NB4 (cell line): ENCODE measurements at regions not wholly inside any gene's neighbourhood (a gene's known extent, or its start where the extent isn't known, plus 50 kb on each side); places are given as distances from the start of the nearest gene placed in this dataset.

Experiments
- DNase-seq: peaks from one replicate; pipeline ENCODE4 v3.0.0; 2010; ENCODE audit warnings: low read depth
- H3K4me3 ChIP-seq: one replicate; pipeline ENCODE4 v1.5.1; 2011; ENCODE audit warnings: mild to moderate bottlenecking, low read depth, low read length, moderate library complexity
- MYC ChIP-seq: IDR thresholded peaks from 2 replicates; pipeline ENCODE4 v1.6.1; 2011; ENCODE audit warnings: low read depth, low read length
- POLR2A ChIP-seq: IDR thresholded peaks from 2 replicates; pipeline ENCODE4 v1.6.1; 2011; ENCODE audit warnings: mild to moderate bottlenecking; ENCODE audit not compliant: insufficient read length; ENCODE audit errors: extremely low read depth
- TF ChIP-seq, protein P1 (sequence below): IDR thresholded peaks from 2 replicates; pipeline ENCODE4 v1.6.1; 2011; ENCODE audit warnings: low read depth, low read length
- TF ChIP-seq, protein P2 (sequence below): IDR thresholded peaks from one replicate; pipeline ENCODE4 v1.5.1; 2012; ENCODE audit warnings: low read depth, low read length

DNA sequence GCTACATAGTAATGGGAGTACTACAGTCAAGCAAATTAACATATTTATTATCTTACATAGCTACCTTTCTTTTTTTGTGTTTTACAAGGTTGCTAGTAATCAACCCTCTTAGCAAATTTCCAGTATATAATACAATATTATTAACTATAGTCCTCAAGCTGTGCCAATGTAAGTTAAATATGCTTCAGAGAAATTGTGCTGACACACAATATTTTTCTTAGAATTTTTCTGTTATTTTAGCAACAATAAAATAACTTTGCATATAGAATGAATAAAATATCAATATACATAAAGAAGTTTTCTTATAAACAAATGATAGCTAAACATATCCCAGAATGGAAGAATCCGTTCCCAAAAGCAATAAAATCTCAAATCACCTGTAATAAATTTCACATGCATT lies 1605.1 kb downstream of the REEP3 start:
- TF ChIP-seq POLR2A (no peak), MYC (no peak)
- TF ChIP-seq, protein P1, sequence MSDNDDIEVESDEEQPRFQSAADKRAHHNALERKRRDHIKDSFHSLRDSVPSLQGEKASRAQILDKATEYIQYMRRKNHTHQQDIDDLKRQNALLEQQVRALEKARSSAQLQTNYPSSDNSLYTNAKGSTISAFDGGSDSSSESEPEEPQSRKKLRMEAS: no peak
- TF ChIP-seq, protein P2, sequence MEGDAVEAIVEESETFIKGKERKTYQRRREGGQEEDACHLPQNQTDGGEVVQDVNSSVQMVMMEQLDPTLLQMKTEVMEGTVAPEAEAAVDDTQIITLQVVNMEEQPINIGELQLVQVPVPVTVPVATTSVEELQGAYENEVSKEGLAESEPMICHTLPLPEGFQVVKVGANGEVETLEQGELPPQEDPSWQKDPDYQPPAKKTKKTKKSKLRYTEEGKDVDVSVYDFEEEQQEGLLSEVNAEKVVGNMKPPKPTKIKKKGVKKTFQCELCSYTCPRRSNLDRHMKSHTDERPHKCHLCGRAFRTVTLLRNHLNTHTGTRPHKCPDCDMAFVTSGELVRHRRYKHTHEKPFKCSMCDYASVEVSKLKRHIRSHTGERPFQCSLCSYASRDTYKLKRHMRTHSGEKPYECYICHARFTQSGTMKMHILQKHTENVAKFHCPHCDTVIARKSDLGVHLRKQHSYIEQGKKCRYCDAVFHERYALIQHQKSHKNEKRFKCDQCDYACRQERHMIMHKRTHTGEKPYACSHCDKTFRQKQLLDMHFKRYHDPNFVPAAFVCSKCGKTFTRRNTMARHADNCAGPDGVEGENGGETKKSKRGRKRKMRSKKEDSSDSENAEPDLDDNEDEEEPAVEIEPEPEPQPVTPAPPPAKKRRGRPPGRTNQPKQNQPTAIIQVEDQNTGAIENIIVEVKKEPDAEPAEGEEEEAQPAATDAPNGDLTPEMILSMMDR: no peak
- no peak overlapping the region for H3K4me3 ChIP-seq
- no peak for DNase-seq

DNA sequence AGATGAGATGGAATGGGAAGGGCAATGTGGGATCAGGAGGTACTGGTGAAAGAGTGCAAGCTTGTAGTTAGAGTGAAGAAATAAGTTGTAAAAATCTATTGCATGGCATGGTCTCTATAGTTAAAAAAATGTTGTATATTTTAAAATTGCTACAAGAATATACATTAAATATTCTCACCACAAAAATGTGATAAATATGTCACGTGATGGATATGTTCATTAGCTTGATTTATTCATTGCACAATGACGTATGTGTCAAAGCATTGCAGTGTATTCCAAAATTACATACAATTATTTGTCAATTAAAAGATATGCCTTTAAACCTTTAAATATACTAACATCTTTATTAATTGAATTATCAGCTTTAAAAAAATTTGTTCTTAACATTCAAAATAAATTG lies 1607.1 kb downstream of the REEP3 start:
- no peak for TF ChIP-seq POLR2A
- TF ChIP-seq, protein P1: no peak
- TF ChIP-seq, protein P2: no peak
- no peak for TF ChIP-seq MYC
- no peak overlapping the region for H3K4me3 ChIP-seq
- no peak for DNase-seq

DNA sequence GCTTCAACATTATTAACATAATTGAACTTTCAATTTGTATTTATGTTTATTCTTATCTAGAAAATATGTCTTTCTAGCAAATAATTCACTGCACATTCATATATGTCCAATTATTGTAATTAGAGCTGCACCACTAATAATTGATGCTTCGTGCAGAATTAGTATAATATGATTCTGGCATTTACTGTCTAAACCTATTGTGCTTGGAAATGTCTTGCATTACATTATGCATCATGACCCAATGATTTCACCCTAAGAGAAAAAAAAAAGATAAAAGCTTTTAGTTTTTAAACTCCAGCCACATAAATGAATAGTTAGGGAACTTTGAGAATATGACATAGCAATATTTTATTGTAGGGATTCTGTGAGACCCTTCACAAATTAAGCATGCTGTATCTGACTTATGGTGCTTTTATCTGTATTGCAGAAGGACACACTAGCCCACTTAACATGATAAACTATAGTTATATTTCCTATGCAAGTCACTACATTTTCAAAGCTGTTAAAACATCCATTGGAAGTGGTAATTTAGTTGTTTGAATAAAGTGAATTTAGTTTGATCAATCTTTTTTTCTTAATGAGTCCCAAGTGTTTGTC lies 1609.1 kb downstream of the REEP3 start:
- TF ChIP-seq MYC (no peak), POLR2A (no peak)
- TF ChIP-seq, protein P1: no peak
- TF ChIP-seq, protein P2: no peak
- no peak overlapping the region for H3K4me3 ChIP-seq
- DNase-seq: no peak

DNA sequence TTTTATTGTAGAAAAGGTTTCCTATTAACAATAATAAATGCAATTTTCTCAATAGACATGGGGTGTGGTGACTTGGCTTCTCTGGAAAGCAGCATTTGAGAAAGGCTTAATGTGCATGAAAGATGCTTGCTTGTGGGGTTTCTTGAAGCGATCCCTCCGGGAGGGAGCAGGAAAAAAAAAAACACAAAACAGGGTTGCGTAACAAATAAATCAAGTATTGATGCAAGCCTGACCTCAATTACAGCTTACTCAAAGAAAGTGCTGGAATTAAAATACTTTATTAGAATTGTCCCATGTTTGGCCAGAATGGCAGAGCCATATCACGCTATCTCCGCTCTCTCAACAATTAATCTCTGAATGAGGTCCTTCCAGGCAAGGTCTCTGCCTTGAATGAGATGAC lies 1612.5 kb downstream of the REEP3 start:
- TF ChIP-seq, protein P2: no peak
- TF ChIP-seq, protein P1: no peak
- TF ChIP-seq MYC: no peak

DNA sequence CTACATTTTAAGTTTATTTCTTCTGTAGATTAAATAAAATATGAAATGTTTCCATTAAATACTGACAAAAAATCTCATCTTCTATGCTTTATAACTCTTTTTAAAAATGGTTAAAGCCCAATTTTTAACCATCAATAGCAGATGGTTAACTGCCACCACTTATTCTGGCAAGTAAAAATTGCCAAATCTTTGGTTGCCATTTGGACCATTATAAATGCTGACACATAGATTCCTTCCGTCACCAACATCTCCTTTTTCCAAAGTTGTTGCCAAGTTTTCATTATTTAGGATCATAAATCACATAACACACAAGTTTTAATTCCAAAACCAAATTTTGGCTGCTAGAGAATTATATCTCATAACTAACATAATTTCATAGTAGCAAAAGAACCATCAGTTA lies 1614.3 kb downstream of the REEP3 start:
- TF ChIP-seq POLR2A (no peak), MYC (no peak)
- TF ChIP-seq, protein P1: no peak
- TF ChIP-seq, protein P2: no peak
- no peak overlapping the region for H3K4me3 ChIP-seq
- DNase-seq: no peak

More for the DNA sequence above, 1612.5 kb downstream of the REEP3 start:
- no peak overlapping the region for H3K4me3 ChIP-seq
- no peak for DNase-seq
